ENCODE measurements at regions not wholly inside any gene's neighbourhood (a gene's known extent, or its start where the extent isn't known, plus 50 kb on each side); places are given as distances from the start of the nearest gene placed in this dataset.

DNA sequence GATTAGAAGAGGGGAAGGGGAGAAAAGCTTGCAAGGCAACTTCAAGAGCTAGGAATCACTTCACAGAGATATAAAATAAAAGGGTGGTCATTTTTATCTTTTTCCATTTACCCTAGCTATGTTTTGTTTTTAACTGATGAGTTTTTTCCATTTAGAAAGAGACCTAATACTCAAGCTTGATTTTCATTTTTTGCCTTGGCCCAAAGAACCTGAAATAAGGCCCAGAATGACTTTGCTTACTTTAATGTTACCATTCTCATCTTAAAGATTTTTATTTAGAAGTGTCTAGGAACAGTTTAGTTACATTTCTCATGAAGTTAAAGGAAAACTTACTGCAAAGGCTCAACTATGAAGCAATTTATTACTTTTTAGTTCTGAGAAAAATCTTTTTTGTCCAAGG, 276.3 kb upstream of the ZSWIM2 start:
- TF ChIP-seq ESRRG (CRISPR knock-in tag; IDR thresholded peaks at IDR 0.05) (no peak), ZC3H10 (CRISPR knock-in tag; IDR thresholded peaks at IDR 0.05) (no peak), CSDC2 (CRISPR knock-in tag; IDR thresholded peaks at IDR 0.05) (no peak), SNAI2 (CRISPR knock-in tag; IDR thresholded peaks at IDR 0.05) (no peak), RARB (CRISPR knock-in tag; IDR thresholded peaks at IDR 0.05) (no peak), TOX (CRISPR knock-in tag; IDR thresholded peaks at IDR 0.05; ENCODE audit: borderline replicate concordance) (no peak), ISL1 (CRISPR knock-in tag; IDR thresholded peaks at IDR 0.05) (no peak), OSR1 (CRISPR knock-in tag; IDR thresholded peaks at IDR 0.05) (no peak), ZNF70 (CRISPR knock-in tag; IDR thresholded peaks at IDR 0.05) (no peak), GLIS3 (CRISPR knock-in tag; IDR thresholded peaks at IDR 0.05) (no peak), TCF4 (CRISPR knock-in tag; IDR thresholded peaks at IDR 0.05; ENCODE audit: borderline replicate concordance) (no peak)
- TF ChIP-seq, protein P1, sequence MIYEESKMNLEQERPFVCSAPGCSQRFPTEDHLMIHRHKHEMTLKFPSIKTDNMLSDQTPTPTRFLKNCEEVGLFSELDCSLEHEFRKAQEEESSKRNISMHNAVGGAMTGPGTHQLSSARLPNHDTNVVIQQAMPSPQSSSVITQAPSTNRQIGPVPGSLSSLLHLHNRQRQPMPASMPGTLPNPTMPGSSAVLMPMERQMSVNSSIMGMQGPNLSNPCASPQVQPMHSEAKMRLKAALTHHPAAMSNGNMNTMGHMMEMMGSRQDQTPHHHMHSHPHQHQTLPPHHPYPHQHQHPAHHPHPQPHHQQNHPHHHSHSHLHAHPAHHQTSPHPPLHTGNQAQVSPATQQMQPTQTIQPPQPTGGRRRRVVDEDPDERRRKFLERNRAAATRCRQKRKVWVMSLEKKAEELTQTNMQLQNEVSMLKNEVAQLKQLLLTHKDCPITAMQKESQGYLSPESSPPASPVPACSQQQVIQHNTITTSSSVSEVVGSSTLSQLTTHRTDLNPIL (CRISPR knock-in tag; IDR thresholded peaks at IDR 0.05; ENCODE audit: low read depth): no peak
- TF ChIP-seq, protein P2, sequence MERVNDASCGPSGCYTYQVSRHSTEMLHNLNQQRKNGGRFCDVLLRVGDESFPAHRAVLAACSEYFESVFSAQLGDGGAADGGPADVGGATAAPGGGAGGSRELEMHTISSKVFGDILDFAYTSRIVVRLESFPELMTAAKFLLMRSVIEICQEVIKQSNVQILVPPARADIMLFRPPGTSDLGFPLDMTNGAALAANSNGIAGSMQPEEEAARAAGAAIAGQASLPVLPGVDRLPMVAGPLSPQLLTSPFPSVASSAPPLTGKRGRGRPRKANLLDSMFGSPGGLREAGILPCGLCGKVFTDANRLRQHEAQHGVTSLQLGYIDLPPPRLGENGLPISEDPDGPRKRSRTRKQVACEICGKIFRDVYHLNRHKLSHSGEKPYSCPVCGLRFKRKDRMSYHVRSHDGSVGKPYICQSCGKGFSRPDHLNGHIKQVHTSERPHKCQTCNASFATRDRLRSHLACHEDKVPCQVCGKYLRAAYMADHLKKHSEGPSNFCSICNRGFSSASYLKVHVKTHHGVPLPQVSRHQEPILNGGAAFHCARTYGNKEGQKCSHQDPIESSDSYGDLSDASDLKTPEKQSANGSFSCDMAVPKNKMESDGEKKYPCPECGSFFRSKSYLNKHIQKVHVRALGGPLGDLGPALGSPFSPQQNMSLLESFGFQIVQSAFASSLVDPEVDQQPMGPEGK (CRISPR knock-in tag; IDR thresholded peaks at IDR 0.05; ENCODE audit: borderline replicate concordance): no peak
- no peak for ATAC-seq

DNA sequence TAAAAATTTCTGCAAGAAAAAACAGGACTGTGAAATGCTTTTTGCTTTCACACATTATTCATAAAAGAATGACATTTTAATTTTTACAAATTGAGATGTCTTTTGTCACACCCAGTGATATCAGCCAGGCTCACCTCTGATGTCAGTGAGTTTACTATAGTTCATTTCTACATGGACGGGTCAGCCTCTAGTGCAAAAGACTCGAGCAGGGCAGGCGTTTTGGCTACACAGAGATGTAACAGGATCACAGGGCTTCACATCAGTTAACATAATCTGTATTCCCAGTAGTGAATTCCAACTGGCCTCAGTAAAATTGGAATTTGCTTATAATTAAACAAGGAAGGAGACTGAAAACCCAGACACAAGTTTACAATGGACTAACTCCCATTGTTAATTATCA, 275.6 kb upstream of the ZSWIM2 start:
- TF ChIP-seq TCF4 (CRISPR knock-in tag; IDR thresholded peaks at IDR 0.05; ENCODE audit: borderline replicate concordance) (no peak), SNAI2 (CRISPR knock-in tag; IDR thresholded peaks at IDR 0.05) (no peak), ARNTL (CRISPR knock-in tag; IDR thresholded peaks at IDR 0.05; ENCODE audit: borderline replicate concordance, low read depth) (no peak), ZFP3 (CRISPR knock-in tag; IDR thresholded peaks at IDR 0.05) (no peak), ZNF565 (CRISPR knock-in tag; conservative IDR thresholded peaks at IDR 0.05; ENCODE audit: low read depth) (no peak), PPARA (CRISPR knock-in tag; IDR thresholded peaks at IDR 0.05; ENCODE audit: borderline replicate concordance) (no peak), OSR1 (CRISPR knock-in tag; IDR thresholded peaks at IDR 0.05) (no peak), RARB (CRISPR knock-in tag; IDR thresholded peaks at IDR 0.05) (no peak), ISL1 (CRISPR knock-in tag; IDR thresholded peaks at IDR 0.05) (no peak), TOX (CRISPR knock-in tag; IDR thresholded peaks at IDR 0.05; ENCODE audit: borderline replicate concordance) (no peak), GLIS3 (CRISPR knock-in tag; IDR thresholded peaks at IDR 0.05) (no peak)
- TF ChIP-seq, protein P1 (CRISPR knock-in tag; IDR thresholded peaks at IDR 0.05; ENCODE audit: low read depth): no peak
- TF ChIP-seq, protein P3, sequence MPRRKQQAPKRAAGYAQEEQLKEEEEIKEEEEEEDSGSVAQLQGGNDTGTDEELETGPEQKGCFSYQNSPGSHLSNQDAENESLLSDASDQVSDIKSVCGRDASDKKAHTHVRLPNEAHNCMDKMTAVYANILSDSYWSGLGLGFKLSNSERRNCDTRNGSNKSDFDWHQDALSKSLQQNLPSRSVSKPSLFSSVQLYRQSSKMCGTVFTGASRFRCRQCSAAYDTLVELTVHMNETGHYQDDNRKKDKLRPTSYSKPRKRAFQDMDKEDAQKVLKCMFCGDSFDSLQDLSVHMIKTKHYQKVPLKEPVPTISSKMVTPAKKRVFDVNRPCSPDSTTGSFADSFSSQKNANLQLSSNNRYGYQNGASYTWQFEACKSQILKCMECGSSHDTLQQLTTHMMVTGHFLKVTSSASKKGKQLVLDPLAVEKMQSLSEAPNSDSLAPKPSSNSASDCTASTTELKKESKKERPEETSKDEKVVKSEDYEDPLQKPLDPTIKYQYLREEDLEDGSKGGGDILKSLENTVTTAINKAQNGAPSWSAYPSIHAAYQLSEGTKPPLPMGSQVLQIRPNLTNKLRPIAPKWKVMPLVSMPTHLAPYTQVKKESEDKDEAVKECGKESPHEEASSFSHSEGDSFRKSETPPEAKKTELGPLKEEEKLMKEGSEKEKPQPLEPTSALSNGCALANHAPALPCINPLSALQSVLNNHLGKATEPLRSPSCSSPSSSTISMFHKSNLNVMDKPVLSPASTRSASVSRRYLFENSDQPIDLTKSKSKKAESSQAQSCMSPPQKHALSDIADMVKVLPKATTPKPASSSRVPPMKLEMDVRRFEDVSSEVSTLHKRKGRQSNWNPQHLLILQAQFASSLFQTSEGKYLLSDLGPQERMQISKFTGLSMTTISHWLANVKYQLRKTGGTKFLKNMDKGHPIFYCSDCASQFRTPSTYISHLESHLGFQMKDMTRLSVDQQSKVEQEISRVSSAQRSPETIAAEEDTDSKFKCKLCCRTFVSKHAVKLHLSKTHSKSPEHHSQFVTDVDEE (CRISPR knock-in tag; IDR thresholded peaks at IDR 0.05): no peak
- TF ChIP-seq, protein P4, sequence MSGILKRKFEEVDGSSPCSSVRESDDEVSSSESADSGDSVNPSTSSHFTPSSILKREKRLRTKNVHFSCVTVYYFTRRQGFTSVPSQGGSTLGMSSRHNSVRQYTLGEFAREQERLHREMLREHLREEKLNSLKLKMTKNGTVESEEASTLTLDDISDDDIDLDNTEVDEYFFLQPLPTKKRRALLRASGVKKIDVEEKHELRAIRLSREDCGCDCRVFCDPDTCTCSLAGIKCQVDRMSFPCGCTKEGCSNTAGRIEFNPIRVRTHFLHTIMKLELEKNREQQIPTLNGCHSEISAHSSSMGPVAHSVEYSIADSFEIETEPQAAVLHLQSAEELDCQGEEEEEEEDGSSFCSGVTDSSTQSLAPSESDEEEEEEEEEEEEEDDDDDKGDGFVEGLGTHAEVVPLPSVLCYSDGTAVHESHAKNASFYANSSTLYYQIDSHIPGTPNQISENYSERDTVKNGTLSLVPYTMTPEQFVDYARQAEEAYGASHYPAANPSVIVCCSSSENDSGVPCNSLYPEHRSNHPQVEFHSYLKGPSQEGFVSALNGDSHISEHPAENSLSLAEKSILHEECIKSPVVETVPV (CRISPR knock-in tag; IDR thresholded peaks at IDR 0.05): no peak
- no peak for ATAC-seq

DNA sequence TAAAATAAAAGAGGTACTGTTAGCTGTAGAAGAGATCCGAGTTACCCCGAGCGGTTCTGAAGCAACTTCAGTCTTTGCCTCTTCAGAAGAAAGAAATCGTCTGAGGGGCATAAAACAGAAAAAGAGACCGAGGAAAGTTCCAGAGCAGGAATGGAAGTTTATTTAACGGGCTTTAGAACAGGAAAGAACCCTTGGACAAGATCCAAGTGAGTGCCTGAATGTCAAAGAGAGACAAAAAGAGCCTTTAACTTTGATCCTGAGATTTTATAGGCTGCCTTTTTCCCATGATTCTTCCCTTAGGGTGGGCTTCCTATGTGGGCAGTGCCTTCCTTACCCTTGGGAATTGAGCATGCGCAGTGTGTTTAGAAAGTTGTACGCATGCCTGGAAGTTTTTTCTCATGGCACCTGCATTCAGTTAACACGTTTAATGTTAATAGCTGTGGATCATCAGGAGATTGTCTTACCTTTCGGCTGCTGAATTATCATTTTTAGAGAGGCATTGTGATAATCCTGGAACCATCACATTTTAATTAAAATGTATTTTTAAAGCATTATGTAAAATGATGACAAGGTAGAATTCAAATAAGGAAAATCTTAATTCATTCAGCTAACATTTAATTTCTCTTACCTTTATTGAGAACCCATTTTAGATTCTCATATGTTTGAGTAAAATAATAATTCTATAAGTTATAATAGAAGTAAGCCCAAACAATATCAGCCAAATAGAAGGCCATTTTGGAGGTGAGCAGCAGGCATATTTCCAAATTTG, 269.5 kb upstream of the ZSWIM2 start:
- ATAC-seq: no peak
- TF ChIP-seq, protein P4 (CRISPR knock-in tag; IDR thresholded peaks at IDR 0.05): no peak
- TF ChIP-seq ZFP30 (CRISPR knock-in tag; IDR thresholded peaks at IDR 0.05): no peak
- no peak for TF ChIP-seq ZNF565 (CRISPR knock-in tag; conservative IDR thresholded peaks at IDR 0.05; ENCODE audit: low read depth)
- no peak for TF ChIP-seq GLIS3 (CRISPR knock-in tag; IDR thresholded peaks at IDR 0.05)
- no peak for TF ChIP-seq PPARA (CRISPR knock-in tag; IDR thresholded peaks at IDR 0.05; ENCODE audit: borderline replicate concordance)
- TF ChIP-seq, protein P3 (CRISPR knock-in tag; IDR thresholded peaks at IDR 0.05): no peak
- no peak for TF ChIP-seq ZFP3 (CRISPR knock-in tag; IDR thresholded peaks at IDR 0.05)
- no peak for TF ChIP-seq TOX (CRISPR knock-in tag; IDR thresholded peaks at IDR 0.05; ENCODE audit: borderline replicate concordance)

Data from SK-N-SH treated with all-trans-retinoic acid at 6 μM for 48 hours (cell line).